Effector memory CD8-positive, alpha-beta T cell (primary cell): ENCODE measurements at regions not wholly inside any gene's neighbourhood (a gene's known extent, or its start where the extent isn't known, plus 50 kb on each side); places are given as distances from the start of the nearest gene placed in this dataset.

Source experiments
- ATAC-seq: fragments of 150-1000 bp; cut with Tn5 transposase; replicated peaks from 2 replicates; pipeline ENCODE4 v1.10.0; 2021; ENCODE audit warnings: mild to moderate bottlenecking, moderate library complexity
- DNase-seq, 3 experiments: peaks; one replicate each; pipeline ENCODE4 v3.0.0; 2021
- H3K27ac Mint-ChIP-seq, 2 donors: one replicate each; pipeline ENCODE4 v1.8.0; 2022; ENCODE audit warnings: mild to moderate bottlenecking in 2 of 2, mixed read lengths in 2 of 2, moderate library complexity in 2 of 2
- H3K27me3 Mint-ChIP-seq, 2 donors: one replicate each; pipeline ENCODE4 v1.8.0; 2022; ENCODE audit warnings: mixed read lengths in 2 of 2
- H3K36me3 Mint-ChIP-seq: one replicate; pipeline ENCODE4 v1.8.0; 2022; ENCODE audit warnings: mild to moderate bottlenecking, moderate library complexity, mixed read lengths; ENCODE audit not compliant: insufficient read depth
- H3K4me1 Mint-ChIP-seq, 2 donors: one replicate each; pipeline ENCODE4 v1.8.0; 2022; ENCODE audit warnings: low read depth in 2 of 2, mixed read lengths in 2 of 2
- H3K4me3 Mint-ChIP-seq, 2 donors: one replicate each; pipeline ENCODE4 v1.8.0; 2022; ENCODE audit warnings: mild to moderate bottlenecking in 2 of 2, mixed read lengths in 2 of 2, moderate library complexity in 2 of 2
- H3K9me3 Mint-ChIP-seq, 2 donors: one replicate each; pipeline ENCODE4 v1.8.0; 2022; ENCODE audit warnings: mixed read lengths in 2 of 2

- H3K36me3 Mint-ChIP-seq: no peaks in the 10 kb centered on the region
- ATAC-seq (no peak), DNase-seq (no peak)
- no peaks in the 10 kb centered on the region for H3K9me3 Mint-ChIP-seq
- peaks cover 46 to 63% of the 10 kb centered on the region in 2 donors for H3K27me3 Mint-ChIP-seq
- no peak overlapping the region for H3K4me3 Mint-ChIP-seq
- H3K27ac Mint-ChIP-seq: no peak overlapping the region
- H3K4me1 Mint-ChIP-seq: no peaks in the 10 kb centered on the region
These were observed 500.1 kb downstream of the GATA3 start for GRCh38 chr10:8554574-8554973.

GRCh38 chr10:8556321-8556720, 501.8 kb downstream of the GATA3 start:
- Mint-ChIP-seq H3K4me3 (no peak overlapping the region), H3K4me1 (no peaks in the 10 kb centered on the region), H3K27ac (no peak overlapping the region), H3K36me3 (no peaks in the 10 kb centered on the region), H3K27me3 (peaks cover 39 to 56% of the 10 kb centered on the region in 2 donors), H3K9me3 (no peaks in the 10 kb centered on the region)
- ATAC-seq: no peak
- DNase-seq: no peak

DNA sequence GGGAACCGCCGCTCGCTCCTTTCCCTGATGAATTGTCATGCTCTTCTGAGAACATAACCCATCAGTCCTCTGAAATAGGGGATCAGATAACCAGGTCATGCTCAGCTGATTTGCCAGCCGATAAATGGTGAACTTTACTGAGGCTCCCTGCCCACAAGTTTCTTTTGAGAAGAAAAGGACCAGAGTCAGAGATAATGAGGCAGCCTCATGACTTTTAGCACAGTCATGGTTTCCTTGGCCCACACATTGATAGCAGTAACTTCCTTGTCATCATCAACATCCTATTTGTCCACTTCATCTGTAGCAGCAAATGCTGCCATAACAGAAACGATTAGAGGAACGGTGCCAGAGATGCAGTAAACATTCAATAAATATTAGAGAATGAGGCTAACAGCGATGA, 509.0 kb downstream of the GATA3 start:
- Mint-ChIP-seq H3K4me1 (no peaks in the 10 kb centered on the region), H3K27ac (no peak overlapping the region), H3K9me3 (no peaks in the 10 kb centered on the region), H3K36me3 (no peaks in the 10 kb centered on the region), H3K4me3 (no peak overlapping the region), H3K27me3 (peaks cover 46 to 59% of the 10 kb centered on the region in 2 donors)
- no peak for DNase-seq
- ATAC-seq: no peak

- Mint-ChIP-seq H3K4me1 (no peaks in the 10 kb centered on the region), H3K9me3 (no peaks in the 10 kb centered on the region), H3K27me3 (peaks cover 49 to 58% of the 10 kb centered on the region in 2 donors), H3K36me3 (no peaks in the 10 kb centered on the region), H3K4me3 (no peak overlapping the region), H3K27ac (no peak overlapping the region)
- no peak for DNase-seq
- ATAC-seq: no peak
These were observed 512.2 kb downstream of the GATA3 start for GRCh38 chr10:8566737-8567136.

DNA sequence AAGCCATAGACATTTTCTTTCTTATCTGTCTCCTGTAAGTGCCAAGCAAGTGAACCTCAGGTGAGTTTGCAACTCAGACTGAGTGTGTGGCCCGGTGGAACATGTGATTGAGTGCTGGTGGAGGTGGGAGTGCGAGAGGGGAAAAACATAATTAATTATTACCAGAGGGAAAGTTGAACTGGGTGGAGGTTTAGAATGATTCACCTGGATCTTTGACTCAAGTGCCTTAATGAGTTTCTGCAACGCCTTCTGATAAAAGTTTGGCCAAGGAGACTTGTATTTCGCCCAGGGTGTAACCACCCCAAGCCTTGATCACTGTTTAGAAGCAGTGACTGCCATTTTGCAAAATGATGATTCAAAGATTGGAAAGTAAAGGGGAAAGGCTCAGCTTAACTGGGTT, 513.9 kb downstream of the GATA3 start:
- peaks cover 46 to 57% of the 10 kb centered on the region in 2 donors for H3K27me3 Mint-ChIP-seq
- ATAC-seq (no peak), DNase-seq (no peak)
- no peaks in the 10 kb centered on the region for H3K9me3 Mint-ChIP-seq
- no peak overlapping the region for H3K27ac Mint-ChIP-seq
- no peak overlapping the region for H3K4me3 Mint-ChIP-seq
- no peaks in the 10 kb centered on the region for H3K4me1 Mint-ChIP-seq
- H3K36me3 Mint-ChIP-seq: no peaks in the 10 kb centered on the region

DNA sequence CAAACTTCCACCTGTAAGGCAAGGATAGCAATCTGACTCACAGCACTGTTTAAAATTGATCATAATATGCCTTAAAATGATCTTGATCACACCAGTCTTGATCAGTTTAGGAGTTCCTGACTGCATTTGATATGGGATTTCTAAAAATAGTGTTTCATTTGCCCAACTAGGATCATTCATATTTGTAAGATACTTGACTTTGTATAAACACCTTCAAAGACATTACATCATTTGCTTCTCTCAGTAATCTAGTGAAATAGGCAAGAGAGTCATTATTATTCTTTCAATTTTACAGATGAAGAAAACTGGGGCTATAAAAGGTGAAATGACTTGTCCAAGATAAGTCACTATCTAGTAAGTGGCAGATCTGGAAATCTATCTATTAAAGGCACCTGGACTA, 521.1 kb downstream of the GATA3 start:
- no peak overlapping the region for H3K27ac Mint-ChIP-seq
- no peaks in the 10 kb centered on the region for H3K36me3 Mint-ChIP-seq
- H3K4me1 Mint-ChIP-seq: no peaks in the 10 kb centered on the region
- H3K9me3 Mint-ChIP-seq: no peaks in the 10 kb centered on the region
- ATAC-seq (no peak), DNase-seq (no peak)
- H3K27me3 Mint-ChIP-seq: peaks cover 39 to 41% of the 10 kb centered on the region in 2 donors
- no peak overlapping the region for H3K4me3 Mint-ChIP-seq

DNA sequence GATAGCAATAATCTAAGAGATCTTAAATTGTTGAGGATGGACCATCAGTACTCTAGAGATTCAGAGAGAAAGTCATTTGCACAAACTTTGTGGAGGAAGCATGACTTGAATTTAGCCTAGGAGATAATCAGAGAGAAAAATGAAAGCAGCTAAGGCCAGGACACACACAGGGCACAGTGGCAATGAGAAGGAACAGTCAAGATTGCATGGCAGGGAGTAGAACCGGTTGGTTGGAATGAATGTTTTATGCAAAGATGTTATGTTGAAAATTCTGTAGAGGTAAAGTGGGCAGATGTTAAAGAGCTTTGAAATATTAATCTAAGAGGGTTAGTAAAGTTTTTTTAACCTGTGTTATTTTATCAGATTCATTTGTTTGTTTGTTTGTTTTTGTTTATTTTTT, 521.8 kb downstream of the GATA3 start:
- peaks cover 38 to 48% of the 10 kb centered on the region in 2 donors for H3K27me3 Mint-ChIP-seq
- ATAC-seq (no peak), DNase-seq (no peak)
- no peak overlapping the region for H3K27ac Mint-ChIP-seq
- H3K4me1 Mint-ChIP-seq: no peaks in the 10 kb centered on the region
- H3K36me3 Mint-ChIP-seq: no peaks in the 10 kb centered on the region
- H3K9me3 Mint-ChIP-seq: no peaks in the 10 kb centered on the region
- no peak overlapping the region for H3K4me3 Mint-ChIP-seq

DNA sequence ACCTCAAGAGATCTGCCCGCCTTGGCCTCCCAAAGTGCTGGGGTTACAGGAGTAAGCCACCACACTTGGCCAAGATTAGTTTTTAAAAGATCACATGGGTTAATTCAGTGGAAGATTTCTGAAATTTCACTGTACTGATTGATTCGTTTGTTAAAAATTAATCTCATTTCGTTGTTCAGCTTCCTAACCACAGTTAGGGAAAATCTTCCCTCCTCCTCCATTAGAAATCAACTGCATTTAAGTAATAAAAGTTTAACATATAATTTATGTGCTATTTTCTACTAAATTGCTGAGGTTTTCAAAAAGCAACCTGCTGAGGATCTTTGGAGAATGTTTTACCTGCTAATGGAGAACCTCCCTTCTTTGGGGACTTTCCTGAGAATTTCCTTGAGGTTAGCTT, 522.4 kb downstream of the GATA3 start:
- ATAC-seq (no peak), DNase-seq (no peak)
- Mint-ChIP-seq H3K36me3 (no peaks in the 10 kb centered on the region), H3K27ac (no peak overlapping the region), H3K4me3 (no peak overlapping the region), H3K9me3 (no peaks in the 10 kb centered on the region), H3K4me1 (no peaks in the 10 kb centered on the region), H3K27me3 (peaks cover 39 to 54% of the 10 kb centered on the region in 2 donors)

- DNase-seq (no peak), ATAC-seq (no peak)
- peaks cover 40 to 59% of the 10 kb centered on the region in 2 donors for H3K27me3 Mint-ChIP-seq
- H3K9me3 Mint-ChIP-seq: no peaks in the 10 kb centered on the region
- H3K4me3 Mint-ChIP-seq: no peak overlapping the region
- no peaks in the 10 kb centered on the region for H3K4me1 Mint-ChIP-seq
- H3K36me3 Mint-ChIP-seq: no peaks in the 10 kb centered on the region
- no peak overlapping the region for H3K27ac Mint-ChIP-seq
These were observed 523.2 kb downstream of the GATA3 start for GRCh38 chr10:8577686-8578085.

DNA sequence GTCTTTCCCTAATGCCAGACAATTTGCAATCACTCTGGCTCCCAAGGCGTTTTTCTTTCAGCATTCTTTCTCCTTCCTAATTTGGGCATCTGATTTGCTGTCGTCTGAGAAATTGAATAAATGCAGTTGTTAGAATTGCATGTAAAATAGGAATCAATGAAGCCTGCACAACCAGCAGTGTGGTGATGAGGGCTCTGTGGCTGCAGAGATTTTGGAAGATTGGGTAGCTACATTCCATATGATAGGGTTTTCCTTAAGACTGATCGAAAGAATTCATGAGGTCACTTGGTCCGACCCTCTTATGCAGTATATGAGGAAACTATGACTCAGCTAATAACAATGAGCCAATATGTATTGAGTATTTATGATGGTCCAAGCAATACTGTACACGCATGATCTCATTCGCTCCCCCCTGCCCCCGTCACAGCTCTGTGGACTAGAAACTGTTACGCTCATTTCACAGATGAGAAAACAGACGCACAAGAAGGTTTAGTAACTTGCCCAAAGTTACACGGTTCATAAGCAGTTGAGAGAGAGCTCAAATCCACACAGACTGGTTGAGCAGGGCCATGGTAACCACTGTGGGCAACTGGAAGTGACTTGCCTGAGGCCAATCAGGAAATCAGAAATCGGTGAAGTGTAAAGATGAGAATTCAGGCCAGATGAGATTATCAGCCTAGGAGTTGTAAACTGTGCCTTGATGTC, 527.2 kb downstream of the GATA3 start:
- no peak for DNase-seq
- H3K27ac Mint-ChIP-seq: no peak overlapping the region
- peaks cover 39 to 65% of the 10 kb centered on the region in 2 donors for H3K27me3 Mint-ChIP-seq
- no peaks in the 10 kb centered on the region for H3K36me3 Mint-ChIP-seq
- no peak for ATAC-seq
- no peaks in the 10 kb centered on the region for H3K9me3 Mint-ChIP-seq
- no peaks in the 10 kb centered on the region for H3K4me1 Mint-ChIP-seq
- no peak overlapping the region for H3K4me3 Mint-ChIP-seq

GRCh38 chr10:8583096-8583495, 528.6 kb downstream of the GATA3 start:
- H3K4me3 Mint-ChIP-seq: no peak overlapping the region
- no peaks in the 10 kb centered on the region for H3K9me3 Mint-ChIP-seq
- no peaks in the 10 kb centered on the region for H3K36me3 Mint-ChIP-seq
- no peak for ATAC-seq
- DNase-seq: no peak
- H3K27ac Mint-ChIP-seq: no peak overlapping the region
- no peaks in the 10 kb centered on the region for H3K4me1 Mint-ChIP-seq
- peaks cover 54 to 79% of the 10 kb centered on the region in 2 donors for H3K27me3 Mint-ChIP-seq

GRCh38 chr10:8584666-8585065, 530.2 kb downstream of the GATA3 start:
- H3K27ac Mint-ChIP-seq: no peak overlapping the region
- H3K4me3 Mint-ChIP-seq: no peak overlapping the region
- no peaks in the 10 kb centered on the region for H3K9me3 Mint-ChIP-seq
- no peaks in the 10 kb centered on the region for H3K4me1 Mint-ChIP-seq
- DNase-seq: no peak
- no peak for ATAC-seq
- peaks cover 67 to 83% of the 10 kb centered on the region in 2 donors for H3K27me3 Mint-ChIP-seq
- H3K36me3 Mint-ChIP-seq: no peaks in the 10 kb centered on the region

DNA sequence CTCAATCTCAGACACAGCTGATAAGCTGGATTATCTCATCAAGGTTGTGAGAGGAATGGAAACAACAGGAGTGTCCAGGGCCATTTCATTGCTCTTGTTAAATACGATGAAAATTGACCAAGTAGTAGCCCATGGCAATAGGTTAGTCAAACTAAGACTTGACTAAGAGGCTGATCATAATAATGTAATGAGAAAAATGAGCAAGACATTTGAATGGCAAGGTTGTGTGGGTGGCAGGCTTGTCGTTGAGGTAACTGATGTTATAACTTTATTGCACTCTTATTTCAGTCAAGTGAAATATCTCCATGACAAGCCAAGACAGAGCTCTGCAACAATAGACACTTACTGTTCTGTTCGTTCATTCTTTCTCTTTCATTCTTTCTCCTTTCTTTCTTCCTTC, 532.0 kb downstream of the GATA3 start:
- Mint-ChIP-seq H3K4me3 (no peak overlapping the region), H3K36me3 (no peaks in the 10 kb centered on the region), H3K27me3 (peaks cover 66 to 83% of the 10 kb centered on the region in 2 donors), H3K4me1 (no peaks in the 10 kb centered on the region), H3K9me3 (no peaks in the 10 kb centered on the region), H3K27ac (no peak overlapping the region)
- DNase-seq (no peak), ATAC-seq (no peak)

GRCh38 chr10:8588135-8588534, 533.6 kb downstream of the GATA3 start:
- Mint-ChIP-seq H3K27ac (no peak overlapping the region), H3K4me1 (no peaks in the 10 kb centered on the region), H3K36me3 (no peaks in the 10 kb centered on the region), H3K27me3 (peaks cover 60 to 81% of the 10 kb centered on the region in 2 donors), H3K9me3 (no peaks in the 10 kb centered on the region), H3K4me3 (no peak overlapping the region)
- ATAC-seq (no peak), DNase-seq (no peak)
